Suprapubic skin (tissue), 4 donors: ENCODE measurements at regions not wholly inside any gene's neighbourhood (a gene's known extent, or its start where the extent isn't known, plus 50 kb on each side); places are given as distances from the start of the nearest gene placed in this dataset.

Experiments
- EP300 ChIP-seq: sonication (generic); formaldehyde crosslinking; IDR thresholded peaks from one replicate; pipeline ENCODE4 v1.6.1; 2017; ENCODE audit warnings: antibody characterized with exemption
- POLR2A ChIP-seq, 2 donors: fragments of 450-650 bp; IDR thresholded peaks; one replicate each; pipeline ENCODE4 v1.6.1; 2017; ENCODE audit warnings: antibody characterized with exemption in 2 of 2, mild to moderate bottlenecking in 2 of 2, moderate library complexity in 2 of 2
- POLR2AphosphoS5 ChIP-seq, 3 donors: sonication (generic); formaldehyde crosslinking; IDR thresholded peaks; one replicate each; pipeline ENCODE4 v1.6.1; 2017; ENCODE audit warnings: antibody characterized with exemption in 3 of 3
- TF ChIP-seq, protein P1 (sequence below), 2 donors: fragments of 200-600 bp in 1 of 2; fragments of 450-650 bp in 1 of 2; sonication (generic) in 1 of 2; IDR thresholded peaks; one replicate each; pipeline ENCODE4 v1.5.1; 2016 to 2019; ENCODE audit warnings: antibody characterized with exemption in 2 of 2, mild to moderate bottlenecking in 1 of 2, moderate library complexity in 1 of 2

GRCh38 chr21:25464275-25464674 lies 143.0 kb downstream of the MRPL39 start:
- TF ChIP-seq, protein P1, sequence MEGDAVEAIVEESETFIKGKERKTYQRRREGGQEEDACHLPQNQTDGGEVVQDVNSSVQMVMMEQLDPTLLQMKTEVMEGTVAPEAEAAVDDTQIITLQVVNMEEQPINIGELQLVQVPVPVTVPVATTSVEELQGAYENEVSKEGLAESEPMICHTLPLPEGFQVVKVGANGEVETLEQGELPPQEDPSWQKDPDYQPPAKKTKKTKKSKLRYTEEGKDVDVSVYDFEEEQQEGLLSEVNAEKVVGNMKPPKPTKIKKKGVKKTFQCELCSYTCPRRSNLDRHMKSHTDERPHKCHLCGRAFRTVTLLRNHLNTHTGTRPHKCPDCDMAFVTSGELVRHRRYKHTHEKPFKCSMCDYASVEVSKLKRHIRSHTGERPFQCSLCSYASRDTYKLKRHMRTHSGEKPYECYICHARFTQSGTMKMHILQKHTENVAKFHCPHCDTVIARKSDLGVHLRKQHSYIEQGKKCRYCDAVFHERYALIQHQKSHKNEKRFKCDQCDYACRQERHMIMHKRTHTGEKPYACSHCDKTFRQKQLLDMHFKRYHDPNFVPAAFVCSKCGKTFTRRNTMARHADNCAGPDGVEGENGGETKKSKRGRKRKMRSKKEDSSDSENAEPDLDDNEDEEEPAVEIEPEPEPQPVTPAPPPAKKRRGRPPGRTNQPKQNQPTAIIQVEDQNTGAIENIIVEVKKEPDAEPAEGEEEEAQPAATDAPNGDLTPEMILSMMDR (IDR thresholded peaks at IDR 0.05): no peak
- TF ChIP-seq EP300 (no peak), POLR2A (IDR thresholded peaks at IDR 0.05) (no peak), POLR2AphosphoS5 (IDR thresholded peaks at IDR 0.05) (no peak)
